ENCODE measurements at regions not wholly inside any gene's neighbourhood (a gene's known extent, or its start where the extent isn't known, plus 50 kb on each side); places are given as distances from the start of the nearest gene placed in this dataset.

GRCh38 chr5:107808671-107809137 lies 138.0 kb upstream of the EFNA5 start (continued):
- TF ChIP-seq ARID4B (CRISPR knock-in tag; IDR thresholded peaks at IDR 0.05; ENCODE audit: borderline replicate concordance), result no peak

DNA sequence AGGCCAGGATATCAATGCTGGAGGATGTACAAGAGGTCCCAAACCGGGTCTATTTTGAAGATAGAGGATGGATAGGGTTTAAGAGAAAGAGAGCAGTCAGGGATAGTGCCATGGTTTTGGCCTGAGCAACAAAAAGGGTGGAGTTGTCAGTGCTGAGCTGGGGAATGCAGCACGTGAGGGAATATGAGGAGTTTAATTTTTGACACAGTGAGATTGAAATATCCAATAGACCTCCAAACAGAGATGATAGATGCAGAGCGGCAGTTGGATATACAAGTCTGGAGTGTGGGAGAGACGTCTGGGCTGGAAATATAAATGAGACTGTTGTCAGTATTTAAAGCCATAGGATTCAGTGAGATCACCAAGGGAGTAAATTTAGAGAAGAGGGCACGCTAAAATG lies 136.7 kb upstream of the EFNA5 start:
- H3K27me3 Mint-ChIP-seq (ENCODE audit: low read depth), result peaks cover 27% of the 10 kb centered on the region
- DNase-seq (ENCODE audit: low spot score) (no peak), ATAC-seq (no peak)
- no peaks in the 10 kb centered on the region for H3K9me3 Mint-ChIP-seq
- ChIA-PET CTCF (no interaction called here), POLR2A (no interaction called here)
- no peak overlapping the region for H3K27ac Mint-ChIP-seq
- no peaks in the 10 kb centered on the region for H3K36me3 Mint-ChIP-seq
- no peak overlapping the region for H3K4me3 Mint-ChIP-seq
- peaks cover 31% of the 10 kb centered on the region for H3K4me1 Mint-ChIP-seq
- TF ChIP-seq, protein P1, sequence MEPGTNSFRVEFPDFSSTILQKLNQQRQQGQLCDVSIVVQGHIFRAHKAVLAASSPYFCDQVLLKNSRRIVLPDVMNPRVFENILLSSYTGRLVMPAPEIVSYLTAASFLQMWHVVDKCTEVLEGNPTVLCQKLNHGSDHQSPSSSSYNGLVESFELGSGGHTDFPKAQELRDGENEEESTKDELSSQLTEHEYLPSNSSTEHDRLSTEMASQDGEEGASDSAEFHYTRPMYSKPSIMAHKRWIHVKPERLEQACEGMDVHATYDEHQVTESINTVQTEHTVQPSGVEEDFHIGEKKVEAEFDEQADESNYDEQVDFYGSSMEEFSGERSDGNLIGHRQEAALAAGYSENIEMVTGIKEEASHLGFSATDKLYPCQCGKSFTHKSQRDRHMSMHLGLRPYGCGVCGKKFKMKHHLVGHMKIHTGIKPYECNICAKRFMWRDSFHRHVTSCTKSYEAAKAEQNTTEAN (CRISPR knock-in tag; IDR thresholded peaks at IDR 0.05), result no peak
- TF ChIP-seq, protein P2, sequence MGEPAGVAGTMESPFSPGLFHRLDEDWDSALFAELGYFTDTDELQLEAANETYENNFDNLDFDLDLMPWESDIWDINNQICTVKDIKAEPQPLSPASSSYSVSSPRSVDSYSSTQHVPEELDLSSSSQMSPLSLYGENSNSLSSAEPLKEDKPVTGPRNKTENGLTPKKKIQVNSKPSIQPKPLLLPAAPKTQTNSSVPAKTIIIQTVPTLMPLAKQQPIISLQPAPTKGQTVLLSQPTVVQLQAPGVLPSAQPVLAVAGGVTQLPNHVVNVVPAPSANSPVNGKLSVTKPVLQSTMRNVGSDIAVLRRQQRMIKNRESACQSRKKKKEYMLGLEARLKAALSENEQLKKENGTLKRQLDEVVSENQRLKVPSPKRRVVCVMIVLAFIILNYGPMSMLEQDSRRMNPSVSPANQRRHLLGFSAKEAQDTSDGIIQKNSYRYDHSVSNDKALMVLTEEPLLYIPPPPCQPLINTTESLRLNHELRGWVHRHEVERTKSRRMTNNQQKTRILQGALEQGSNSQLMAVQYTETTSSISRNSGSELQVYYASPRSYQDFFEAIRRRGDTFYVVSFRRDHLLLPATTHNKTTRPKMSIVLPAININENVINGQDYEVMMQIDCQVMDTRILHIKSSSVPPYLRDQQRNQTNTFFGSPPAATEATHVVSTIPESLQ (CRISPR knock-in tag; IDR thresholded peaks at IDR 0.05), result no peak
- TF ChIP-seq ZNF532 (CRISPR knock-in tag; IDR thresholded peaks at IDR 0.05; ENCODE audit: borderline replicate concordance), result no peak
- no peak for TF ChIP-seq SMAD3 (CRISPR knock-in tag; IDR thresholded peaks at IDR 0.05; ENCODE audit: borderline replicate concordance)
- no peak for TF ChIP-seq ZNF281 (CRISPR knock-in tag; IDR thresholded peaks at IDR 0.05)
- no peak for TF ChIP-seq NFATC4 (CRISPR knock-in tag; IDR thresholded peaks at IDR 0.05)
- TF ChIP-seq FOXK1 (CRISPR knock-in tag; IDR thresholded peaks at IDR 0.05), result no peak
- TF ChIP-seq NFE2L1 (CRISPR knock-in tag; IDR thresholded peaks at IDR 0.05), result no peak
- no peak for TF ChIP-seq CDX4 (CRISPR knock-in tag; IDR thresholded peaks at IDR 0.05; ENCODE audit: borderline replicate concordance)
- no peak for TF ChIP-seq TEAD4 (CRISPR knock-in tag; IDR thresholded peaks at IDR 0.05)
- TF ChIP-seq RELA (CRISPR knock-in tag; IDR thresholded peaks at IDR 0.05; ENCODE audit: borderline replicate concordance), result no peak
- TF ChIP-seq NR3C1 (CRISPR knock-in tag; conservative IDR thresholded peaks at IDR 0.05; ENCODE audit: low read depth), result no peak
- no peak for TF ChIP-seq ZNF219 (CRISPR knock-in tag; IDR thresholded peaks at IDR 0.05; ENCODE audit: borderline replicate concordance)
- TF ChIP-seq STAT6 (CRISPR knock-in tag; conservative IDR thresholded peaks at IDR 0.05; ENCODE audit: low read depth), result no peak
- no peak for TF ChIP-seq ZNF232 (CRISPR knock-in tag; IDR thresholded peaks at IDR 0.05)
- no peak for TF ChIP-seq ZNF263 (CRISPR knock-in tag; IDR thresholded peaks at IDR 0.05; ENCODE audit: low read depth)

Measured in WTC11 (cell line).